ENCODE measurements at regions not wholly inside any gene's neighbourhood (a gene's known extent, or its start where the extent isn't known, plus 50 kb on each side); places are given as distances from the start of the nearest gene placed in this dataset.
"Not testable (repeated sequence)": the region's sequence is repeated elsewhere in the genome, so short reads cannot be mapped to it uniquely, and the experiment has no call there.

DNA sequence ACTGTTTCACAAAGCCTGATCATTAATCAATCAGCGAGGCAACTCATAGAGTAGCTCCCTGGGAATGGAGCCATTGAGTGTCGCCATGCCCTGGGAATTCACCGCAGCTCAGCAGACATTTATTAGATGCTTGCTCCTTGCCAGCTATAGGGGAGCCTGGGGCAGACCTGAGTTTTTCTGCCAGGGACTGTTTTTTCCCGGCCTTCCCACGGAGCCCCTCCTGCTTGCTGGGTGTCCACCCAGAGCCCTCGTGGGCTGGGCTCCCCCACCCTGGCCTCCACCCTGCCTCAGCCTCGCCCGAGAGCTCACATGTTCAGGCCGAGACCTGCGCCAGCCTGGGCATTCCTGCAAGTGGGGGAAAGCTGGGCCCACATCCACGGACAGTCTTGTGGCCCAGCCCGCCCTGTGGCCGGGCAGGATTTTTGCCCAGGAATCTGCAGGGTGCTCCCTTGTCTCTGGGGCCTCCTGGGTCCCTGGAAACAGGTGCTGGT, 64.9 kb downstream of the SMIM38 start:
- H3K9me3 Mint-ChIP-seq = no peaks in the 10 kb centered on the region

GRCh38 chr11:69221086-69221485, 65.4 kb downstream of the SMIM38 start:
- H3K36me3 Mint-ChIP-seq (ENCODE audit: low read depth) = peaks cover 1% of the 10 kb centered on the region
- intact Hi-C loops (cut with micrococcal nuclease) = no loop called here
- peaks cover 2% of the 10 kb centered on the region for H3K9me3 Mint-ChIP-seq
- TF ChIP-seq, protein P1, sequence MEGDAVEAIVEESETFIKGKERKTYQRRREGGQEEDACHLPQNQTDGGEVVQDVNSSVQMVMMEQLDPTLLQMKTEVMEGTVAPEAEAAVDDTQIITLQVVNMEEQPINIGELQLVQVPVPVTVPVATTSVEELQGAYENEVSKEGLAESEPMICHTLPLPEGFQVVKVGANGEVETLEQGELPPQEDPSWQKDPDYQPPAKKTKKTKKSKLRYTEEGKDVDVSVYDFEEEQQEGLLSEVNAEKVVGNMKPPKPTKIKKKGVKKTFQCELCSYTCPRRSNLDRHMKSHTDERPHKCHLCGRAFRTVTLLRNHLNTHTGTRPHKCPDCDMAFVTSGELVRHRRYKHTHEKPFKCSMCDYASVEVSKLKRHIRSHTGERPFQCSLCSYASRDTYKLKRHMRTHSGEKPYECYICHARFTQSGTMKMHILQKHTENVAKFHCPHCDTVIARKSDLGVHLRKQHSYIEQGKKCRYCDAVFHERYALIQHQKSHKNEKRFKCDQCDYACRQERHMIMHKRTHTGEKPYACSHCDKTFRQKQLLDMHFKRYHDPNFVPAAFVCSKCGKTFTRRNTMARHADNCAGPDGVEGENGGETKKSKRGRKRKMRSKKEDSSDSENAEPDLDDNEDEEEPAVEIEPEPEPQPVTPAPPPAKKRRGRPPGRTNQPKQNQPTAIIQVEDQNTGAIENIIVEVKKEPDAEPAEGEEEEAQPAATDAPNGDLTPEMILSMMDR (IDR thresholded peaks at IDR 0.05) = no peak
- H3K4me1 Mint-ChIP-seq (ENCODE audit: low read depth) = no peaks in the 10 kb centered on the region
- POLR2A ChIA-PET = no interaction called here
- H3K27ac Mint-ChIP-seq = no peak overlapping the region
- H3K27me3 Mint-ChIP-seq = peaks cover 4% of the 10 kb centered on the region
- H3K4me3 Mint-ChIP-seq = no peak overlapping the region
- DNase-seq = no peak
- CTCF ChIA-PET = no interaction called here
- ATAC-seq = no peak

More for the DNA sequence above, 64.9 kb downstream of the SMIM38 start:
- H3K4me1 Mint-ChIP-seq (ENCODE audit: low read depth) = no peaks in the 10 kb centered on the region
- no peaks in the 10 kb centered on the region for H3K27me3 Mint-ChIP-seq
- no peaks in the 10 kb centered on the region for H3K36me3 Mint-ChIP-seq (ENCODE audit: low read depth)
- DNase-seq (no peak), ATAC-seq (no peak)
- no peak overlapping the region for H3K4me3 Mint-ChIP-seq
- ChIA-PET CTCF (no interaction called here), POLR2A (no interaction called here)
- intact Hi-C loops (cut with micrococcal nuclease) = no loop called here
- H3K27ac Mint-ChIP-seq = no peak overlapping the region
- TF ChIP-seq, protein P1 (IDR thresholded peaks at IDR 0.05) = no peak

DNA sequence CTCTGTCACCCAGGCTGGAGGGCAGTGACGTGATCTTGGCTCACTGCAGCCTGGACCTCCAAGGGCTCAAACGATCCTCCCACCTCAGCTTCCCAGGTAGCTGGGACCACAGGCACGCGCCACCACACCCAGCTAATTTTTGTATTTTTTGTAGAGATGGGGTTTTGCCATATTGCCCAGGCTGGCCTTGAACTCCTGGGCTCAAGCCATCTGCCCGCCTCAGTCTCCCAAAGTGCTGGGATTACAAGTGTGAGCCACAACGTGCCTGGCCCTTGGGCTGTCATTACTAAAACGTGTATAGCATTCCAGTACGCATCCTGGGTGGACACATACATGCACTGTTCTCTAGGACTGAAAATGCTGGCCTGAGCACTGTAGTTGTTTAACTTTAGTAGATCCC, 65.9 kb downstream of the SMIM38 start:
- H3K27ac Mint-ChIP-seq; ATAC-seq; H3K27me3 Mint-ChIP-seq; H3K9me3 Mint-ChIP-seq; H3K4me3 Mint-ChIP-seq; CTCF ChIA-PET; intact Hi-C loops (cut with micrococcal nuclease); POLR2A ChIA-PET; DNase-seq; H3K4me1 Mint-ChIP-seq (ENCODE audit: low read depth); H3K36me3 Mint-ChIP-seq (ENCODE audit: low read depth): not testable (repeated sequence)

DNA sequence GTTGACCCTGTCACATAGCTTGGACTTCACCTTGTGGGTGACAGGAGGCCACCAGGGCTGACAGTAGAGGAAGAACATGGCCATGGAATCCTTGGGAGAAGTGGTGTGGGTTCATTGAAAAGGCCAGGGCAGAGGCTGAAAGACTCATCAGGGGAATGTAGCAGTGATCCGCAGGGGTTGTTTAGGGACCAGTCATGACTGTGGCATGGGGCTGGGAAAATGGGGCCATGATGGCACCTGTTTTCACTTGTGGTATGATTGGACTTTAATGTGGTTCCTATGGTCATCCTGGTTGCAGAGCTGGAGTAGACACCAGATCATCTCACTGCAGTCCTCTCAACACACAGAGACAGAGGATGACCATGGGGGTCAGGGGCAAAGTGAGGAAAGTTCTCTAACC, 66.7 kb upstream of the MYEOV start:
- ChIA-PET CTCF (no interaction called here), POLR2A (interaction anchor here (0.6 kb wide), 1 partner anchor 975 kb away, joined by 3 read pairs; no protein-coding TSS in a partner anchor)
- no peaks in the 10 kb centered on the region for H3K4me1 Mint-ChIP-seq (ENCODE audit: low read depth)
- no peak for ATAC-seq
- no peak for DNase-seq
- H3K27ac Mint-ChIP-seq = no peak overlapping the region
- TF ChIP-seq, protein P1 (IDR thresholded peaks at IDR 0.05) = no peak
- H3K4me3 Mint-ChIP-seq = no peak overlapping the region
- intact Hi-C loops (cut with micrococcal nuclease) = no loop called here
- H3K27me3 Mint-ChIP-seq = peaks cover 21% of the 10 kb centered on the region
- peaks cover 3% of the 10 kb centered on the region for H3K36me3 Mint-ChIP-seq (ENCODE audit: low read depth)
- H3K9me3 Mint-ChIP-seq = peaks cover 12% of the 10 kb centered on the region

DNA sequence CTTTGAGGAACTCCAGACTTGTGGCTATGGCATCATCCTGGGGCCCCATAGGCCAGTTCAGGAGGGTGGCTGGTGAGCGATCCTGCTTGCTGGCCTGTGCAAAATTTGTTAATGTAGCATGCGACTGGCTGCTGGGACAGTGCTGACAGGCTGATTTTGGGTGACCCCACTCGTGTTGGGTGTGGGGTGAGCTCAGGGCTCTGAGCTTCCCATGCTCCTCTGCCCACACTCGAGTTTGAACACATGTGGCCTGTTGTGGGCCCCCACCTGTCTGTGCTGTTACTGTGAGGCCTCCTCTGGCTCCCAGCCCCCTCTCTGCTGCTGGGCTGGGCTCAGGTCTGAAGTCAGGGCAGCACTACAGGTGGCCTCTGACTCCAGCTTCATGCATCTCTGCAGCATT, 64.4 kb upstream of the MYEOV start:
- H3K9me3 Mint-ChIP-seq = peaks cover 12% of the 10 kb centered on the region

More for the DNA sequence above, 64.4 kb upstream of the MYEOV start:
- DNase-seq = no peak
- Mint-ChIP-seq H3K4me1 (ENCODE audit: low read depth) (no peaks in the 10 kb centered on the region), H3K4me3 (no peak overlapping the region), H3K27ac (no peak overlapping the region), H3K27me3 (peaks cover 22% of the 10 kb centered on the region), H3K36me3 (ENCODE audit: low read depth) (peaks cover 3% of the 10 kb centered on the region)
- ChIA-PET POLR2A (no interaction called here), CTCF (no interaction called here)
- TF ChIP-seq, protein P1 (IDR thresholded peaks at IDR 0.05) = no peak
- no peak for ATAC-seq
- intact Hi-C loops (cut with micrococcal nuclease) = no loop called here
